ENCODE measurements at regions not wholly inside any gene's neighbourhood (a gene's known extent, or its start where the extent isn't known, plus 50 kb on each side); places are given as distances from the start of the nearest gene placed in this dataset.

GRCh38 chr6:145375502-145375901 is 359.8 kb downstream of the EPM2A start:
- intact Hi-C loops (cut with DNase I; ENCODE audit: low total_unique reads), result no loop called here
- no peak for DNase-seq
- Histone ChIP-seq H3K9me3 (no peaks in the 10 kb centered on the region), H3K36me3 (no peaks in the 10 kb centered on the region), H3K27ac (no peak overlapping the region), H3K27me3 (no peaks in the 10 kb centered on the region), H3K4me3 (no peak overlapping the region), H3K4me1 (no peaks in the 10 kb centered on the region)
- TF ChIP-seq POLR2A (IDR thresholded peaks at IDR 0.05) (no peak), CTCF (IDR thresholded peaks at IDR 0.05) (no peak)

GRCh38 chr6:145380186-145380585 is 355.1 kb downstream of the EPM2A start:
- Histone ChIP-seq H3K27ac (no peak overlapping the region), H3K4me1 (no peaks in the 10 kb centered on the region), H3K4me3 (no peak overlapping the region), H3K9me3 (no peaks in the 10 kb centered on the region), H3K36me3 (no peaks in the 10 kb centered on the region), H3K27me3 (no peaks in the 10 kb centered on the region)
- no peak for TF ChIP-seq CTCF (IDR thresholded peaks at IDR 0.05)
- no peak for TF ChIP-seq POLR2A (IDR thresholded peaks at IDR 0.05)
- no peak for DNase-seq
- intact Hi-C loops (cut with DNase I; ENCODE audit: low total_unique reads), result no loop called here

- Histone ChIP-seq H3K4me1 (no peaks in the 10 kb centered on the region), H3K36me3 (no peaks in the 10 kb centered on the region), H3K4me3 (no peak overlapping the region), H3K9me3 (no peaks in the 10 kb centered on the region), H3K27me3 (no peaks in the 10 kb centered on the region), H3K27ac (no peak overlapping the region)
- intact Hi-C loops (cut with DNase I; ENCODE audit: low total_unique reads), result no loop called here
- no peak for DNase-seq
- TF ChIP-seq POLR2A (IDR thresholded peaks at IDR 0.05), result no peak
- no peak for TF ChIP-seq CTCF (IDR thresholded peaks at IDR 0.05)
Observed at GRCh38 chr6:145381941-145382340, 353.4 kb downstream of the EPM2A start.

- intact Hi-C loops (cut with DNase I; ENCODE audit: low total_unique reads), result no loop called here
- DNase-seq, result no peak
- H3K4me3 ChIP-seq, result no peak overlapping the region
- H3K27me3 ChIP-seq, result no peaks in the 10 kb centered on the region
- H3K36me3 ChIP-seq, result no peaks in the 10 kb centered on the region
- TF ChIP-seq POLR2A (IDR thresholded peaks at IDR 0.05), result no peak
- TF ChIP-seq CTCF (IDR thresholded peaks at IDR 0.05), result no peak
- no peaks in the 10 kb centered on the region for H3K9me3 ChIP-seq
- no peak overlapping the region for H3K27ac ChIP-seq
- H3K4me1 ChIP-seq, result no peaks in the 10 kb centered on the region
Observed at GRCh38 chr6:145383428-145383827, 351.9 kb downstream of the EPM2A start.

- H3K36me3 ChIP-seq, result no peaks in the 10 kb centered on the region
- H3K27ac ChIP-seq, result no peak overlapping the region
- TF ChIP-seq POLR2A (IDR thresholded peaks at IDR 0.05) (no peak), CTCF (IDR thresholded peaks at IDR 0.05) (no peak)
- DNase-seq, result no peak
- intact Hi-C loops (cut with DNase I; ENCODE audit: low total_unique reads), result no loop called here
- H3K4me1 ChIP-seq, result no peaks in the 10 kb centered on the region
- no peak overlapping the region for H3K4me3 ChIP-seq
- H3K27me3 ChIP-seq, result no peaks in the 10 kb centered on the region
- no peaks in the 10 kb centered on the region for H3K9me3 ChIP-seq
Observed at GRCh38 chr6:145384503-145384902, 350.8 kb downstream of the EPM2A start.
